ENCODE measurements at regions not wholly inside any gene's neighbourhood (a gene's known extent, or its start where the extent isn't known, plus 50 kb on each side); places are given as distances from the start of the nearest gene placed in this dataset.
"Not testable (repeated sequence)": the region's sequence is repeated elsewhere in the genome, so short reads cannot be mapped to it uniquely, and the experiment has no call there.

- TF ChIP-seq, protein P1, sequence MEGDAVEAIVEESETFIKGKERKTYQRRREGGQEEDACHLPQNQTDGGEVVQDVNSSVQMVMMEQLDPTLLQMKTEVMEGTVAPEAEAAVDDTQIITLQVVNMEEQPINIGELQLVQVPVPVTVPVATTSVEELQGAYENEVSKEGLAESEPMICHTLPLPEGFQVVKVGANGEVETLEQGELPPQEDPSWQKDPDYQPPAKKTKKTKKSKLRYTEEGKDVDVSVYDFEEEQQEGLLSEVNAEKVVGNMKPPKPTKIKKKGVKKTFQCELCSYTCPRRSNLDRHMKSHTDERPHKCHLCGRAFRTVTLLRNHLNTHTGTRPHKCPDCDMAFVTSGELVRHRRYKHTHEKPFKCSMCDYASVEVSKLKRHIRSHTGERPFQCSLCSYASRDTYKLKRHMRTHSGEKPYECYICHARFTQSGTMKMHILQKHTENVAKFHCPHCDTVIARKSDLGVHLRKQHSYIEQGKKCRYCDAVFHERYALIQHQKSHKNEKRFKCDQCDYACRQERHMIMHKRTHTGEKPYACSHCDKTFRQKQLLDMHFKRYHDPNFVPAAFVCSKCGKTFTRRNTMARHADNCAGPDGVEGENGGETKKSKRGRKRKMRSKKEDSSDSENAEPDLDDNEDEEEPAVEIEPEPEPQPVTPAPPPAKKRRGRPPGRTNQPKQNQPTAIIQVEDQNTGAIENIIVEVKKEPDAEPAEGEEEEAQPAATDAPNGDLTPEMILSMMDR (conservative IDR thresholded peaks at IDR 0.05; ENCODE audit: low read depth, low read length): not testable (repeated sequence)
- TF ChIP-seq EZH2phosphoT487 (IDR thresholded peaks at IDR 0.05; ENCODE audit: borderline replicate concordance, low read length): not testable (repeated sequence)
These were observed 154.7 kb upstream of the NIPA1 start for GRCh38 chr15:22631789-22632188.

Data from PC-3 (cell line).